RPMI7951 (cell line): ENCODE measurements at regions not wholly inside any gene's neighbourhood (a gene's known extent, or its start where the extent isn't known, plus 50 kb on each side); places are given as distances from the start of the nearest gene placed in this dataset.
"Not testable (repeated sequence)": the region's sequence is repeated elsewhere in the genome, so short reads cannot be mapped to it uniquely, and the experiment has no call there.

Experiments used
- DNase-seq: peaks from one replicate; pipeline ENCODE4 v3.0.0-alpha.2; 2012; ENCODE audit warnings: low read depth

GRCh38 chr3:3686907-3687648 lies 112.2 kb upstream of the LRRN1 start:
- no peak for DNase-seq

- no peak for DNase-seq
Measured at GRCh38 chr3:3685721-3686120, 113.5 kb upstream of the LRRN1 start.

GRCh38 chr3:3683261-3683660 lies 116.0 kb upstream of the LRRN1 start:
- no peak for DNase-seq

GRCh38 chr3:3675801-3676200 lies 123.4 kb upstream of the LRRN1 start:
- no peak for DNase-seq

GRCh38 chr3:3675186-3675585 lies 124.0 kb upstream of the LRRN1 start:
- DNase-seq, result no peak

GRCh38 chr3:3666664-3667063 lies 132.6 kb upstream of the LRRN1 start:
- DNase-seq, result no peak

GRCh38 chr3:3665961-3666640 lies 133.1 kb upstream of the LRRN1 start:
- no peak for DNase-seq

- DNase-seq, result peak; percentile 26
Measured at GRCh38 chr3:3665546-3665945, 133.7 kb upstream of the LRRN1 start.

- DNase-seq, result peak; percentile 32
Measured at GRCh38 chr3:3664935-3665334, 134.3 kb upstream of the LRRN1 start.

- DNase-seq, result no peak
Measured at GRCh38 chr3:3662610-3663009, 136.6 kb upstream of the LRRN1 start.

GRCh38 chr3:3654916-3655315 lies 144.3 kb upstream of the LRRN1 start:
- no peak for DNase-seq

- no peak for DNase-seq
Measured at GRCh38 chr3:3648988-3649679, 150.1 kb upstream of the LRRN1 start.

GRCh38 chr3:3646934-3647333 lies 152.3 kb upstream of the LRRN1 start:
- no peak for DNase-seq

GRCh38 chr3:3646103-3646844 lies 153.0 kb upstream of the LRRN1 start:
- not testable (repeated sequence) for DNase-seq

GRCh38 chr3:3641877-3642455 lies 157.3 kb upstream of the LRRN1 start:
- DNase-seq, result no peak

- DNase-seq, result no peak
Measured at GRCh38 chr3:3639078-3639477, 160.2 kb upstream of the LRRN1 start.

GRCh38 chr3:3636815-3637214 lies 162.4 kb upstream of the LRRN1 start:
- DNase-seq, result peak; percentile 32

- DNase-seq, result no peak
Measured at GRCh38 chr3:3635109-3635508, 164.1 kb upstream of the LRRN1 start.

- DNase-seq, result no peak
Measured at GRCh38 chr3:3634326-3634725, 164.9 kb upstream of the LRRN1 start.

- no peak for DNase-seq
Measured at GRCh38 chr3:3633761-3634160, 165.5 kb upstream of the LRRN1 start.

- no peak for DNase-seq
Measured at GRCh38 chr3:3632449-3632848, 166.8 kb upstream of the LRRN1 start.

- DNase-seq, result no peak
Measured at GRCh38 chr3:3631114-3631513, 168.1 kb upstream of the LRRN1 start.
